Neural progenitor cell (in vitro differentiated cells): ENCODE measurements at regions not wholly inside any gene's neighbourhood (a gene's known extent, or its start where the extent isn't known, plus 50 kb on each side); places are given as distances from the start of the nearest gene placed in this dataset.

Source experiments
- EZH2 ChIP-seq: fragments of 200-600 bp; sonication (generic); IDR thresholded peaks from 2 replicates; pipeline ENCODE4 v1.6.1; 2017; ENCODE audit warnings: antibody characterized with exemption, mild to moderate bottlenecking, moderate library complexity
- EZH2phosphoT487 ChIP-seq: fragments of 200-600 bp; sonication (generic); IDR thresholded peaks from 2 replicates; pipeline ENCODE4 v1.6.1; 2017; ENCODE audit warnings: antibody characterized with exemption
- TF ChIP-seq, protein P1 (sequence below): fragments of 200-600 bp; sonication (generic); IDR thresholded peaks from 2 replicates; pipeline ENCODE4 v1.5.1; 2017; ENCODE audit warnings: antibody characterized with exemption, mild to moderate bottlenecking

DNA sequence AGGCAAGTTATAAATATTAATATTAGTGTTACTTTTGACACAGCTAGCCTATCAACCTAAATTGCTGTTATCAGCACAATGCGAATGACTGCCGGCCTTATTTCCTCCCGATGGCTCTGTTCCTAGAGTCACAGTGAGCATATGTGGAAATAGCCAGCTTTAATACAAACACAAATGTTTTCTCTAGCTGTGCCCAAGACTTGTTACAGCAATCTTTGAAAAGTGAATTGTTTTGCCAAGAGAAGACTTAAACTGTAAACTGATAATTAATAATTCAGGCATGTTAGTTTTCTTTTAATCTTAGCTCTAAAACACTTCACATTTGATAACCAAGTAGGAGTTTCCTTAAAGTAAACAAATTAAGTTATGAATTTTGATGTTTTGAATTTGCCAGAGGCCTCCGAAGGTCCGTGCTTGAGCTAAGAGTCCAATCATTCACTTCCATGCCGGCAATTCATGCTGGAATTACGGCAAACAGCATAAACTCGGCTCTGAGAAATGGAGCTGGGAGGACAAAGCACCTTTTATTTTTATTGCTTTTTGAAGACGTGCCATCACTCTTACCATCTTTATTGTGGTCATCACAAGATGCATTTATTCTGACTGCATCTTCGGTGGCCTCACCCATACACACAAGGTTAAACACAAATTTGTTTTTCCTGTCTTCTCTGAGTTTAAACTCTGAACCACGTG is 184.5 kb upstream of the CWC22 start:
- TF ChIP-seq, protein P1, sequence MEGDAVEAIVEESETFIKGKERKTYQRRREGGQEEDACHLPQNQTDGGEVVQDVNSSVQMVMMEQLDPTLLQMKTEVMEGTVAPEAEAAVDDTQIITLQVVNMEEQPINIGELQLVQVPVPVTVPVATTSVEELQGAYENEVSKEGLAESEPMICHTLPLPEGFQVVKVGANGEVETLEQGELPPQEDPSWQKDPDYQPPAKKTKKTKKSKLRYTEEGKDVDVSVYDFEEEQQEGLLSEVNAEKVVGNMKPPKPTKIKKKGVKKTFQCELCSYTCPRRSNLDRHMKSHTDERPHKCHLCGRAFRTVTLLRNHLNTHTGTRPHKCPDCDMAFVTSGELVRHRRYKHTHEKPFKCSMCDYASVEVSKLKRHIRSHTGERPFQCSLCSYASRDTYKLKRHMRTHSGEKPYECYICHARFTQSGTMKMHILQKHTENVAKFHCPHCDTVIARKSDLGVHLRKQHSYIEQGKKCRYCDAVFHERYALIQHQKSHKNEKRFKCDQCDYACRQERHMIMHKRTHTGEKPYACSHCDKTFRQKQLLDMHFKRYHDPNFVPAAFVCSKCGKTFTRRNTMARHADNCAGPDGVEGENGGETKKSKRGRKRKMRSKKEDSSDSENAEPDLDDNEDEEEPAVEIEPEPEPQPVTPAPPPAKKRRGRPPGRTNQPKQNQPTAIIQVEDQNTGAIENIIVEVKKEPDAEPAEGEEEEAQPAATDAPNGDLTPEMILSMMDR, result no peak
- no peak for TF ChIP-seq EZH2phosphoT487
- no peak for TF ChIP-seq EZH2
